Activated CD8-positive, alpha-beta memory T cell treated with anti-CD3 and anti-CD28 coated beads, Interleukin-2, amount 50 U/mL, for 24 hours (primary cell): ENCODE measurements at regions not wholly inside any gene's neighbourhood (a gene's known extent, or its start where the extent isn't known, plus 50 kb on each side); places are given as distances from the start of the nearest gene placed in this dataset.
"Not testable (repeated sequence)": the region's sequence is repeated elsewhere in the genome, so short reads cannot be mapped to it uniquely, and the experiment has no call there.

ENCODE experiments used
- DNase-seq: peaks from one replicate; pipeline ENCODE4 v3.0.0-alpha.2; 2020; ENCODE audit errors: extremely low read depth

- DNase-seq, result no peak
These were observed 131.4 kb upstream of the FRG1 start for GRCh38 chr4:189809241-189809735.

- DNase-seq, result no peak
These were observed 130.8 kb upstream of the FRG1 start for GRCh38 chr4:189809839-189810238.

GRCh38 chr4:189810318-189811181 lies 130.1 kb upstream of the FRG1 start:
- not testable (repeated sequence) for DNase-seq

DNA sequence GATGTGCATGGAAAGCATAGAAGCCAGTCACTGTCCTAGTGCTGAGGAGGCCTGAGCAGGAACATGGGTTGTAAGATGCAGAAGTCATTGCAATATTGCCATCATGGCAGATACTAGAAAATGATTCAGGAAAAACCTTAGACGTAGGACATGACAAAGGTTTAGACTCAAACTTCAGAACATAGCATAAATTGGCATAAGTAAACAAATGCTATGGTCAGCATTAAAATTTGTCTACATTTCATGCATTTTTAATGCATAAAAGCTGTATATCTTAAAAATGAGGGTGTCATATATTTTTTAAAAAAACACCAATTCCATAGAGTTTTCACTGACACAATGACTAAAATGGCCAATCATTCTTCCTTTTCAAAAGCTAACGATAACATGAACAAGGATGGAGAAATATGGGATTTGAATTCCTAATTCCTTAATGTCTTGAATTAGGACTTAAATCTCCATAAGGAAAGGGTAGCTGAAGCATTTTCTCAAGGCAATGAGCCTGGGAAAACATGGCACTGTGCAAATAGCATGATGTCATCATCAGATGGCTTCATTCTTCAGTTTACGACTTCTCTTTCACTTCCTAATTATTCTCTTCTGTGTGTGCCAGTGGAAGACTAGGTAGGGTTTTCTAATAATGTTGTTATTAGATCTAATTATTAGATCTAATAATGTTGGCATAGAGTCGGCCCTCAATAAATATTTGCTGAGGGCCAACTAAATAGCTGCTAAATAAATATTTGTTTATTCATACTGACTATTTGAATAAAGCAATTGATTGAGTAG lies 125.1 kb upstream of the FRG1 start:
- no peak for DNase-seq

DNA sequence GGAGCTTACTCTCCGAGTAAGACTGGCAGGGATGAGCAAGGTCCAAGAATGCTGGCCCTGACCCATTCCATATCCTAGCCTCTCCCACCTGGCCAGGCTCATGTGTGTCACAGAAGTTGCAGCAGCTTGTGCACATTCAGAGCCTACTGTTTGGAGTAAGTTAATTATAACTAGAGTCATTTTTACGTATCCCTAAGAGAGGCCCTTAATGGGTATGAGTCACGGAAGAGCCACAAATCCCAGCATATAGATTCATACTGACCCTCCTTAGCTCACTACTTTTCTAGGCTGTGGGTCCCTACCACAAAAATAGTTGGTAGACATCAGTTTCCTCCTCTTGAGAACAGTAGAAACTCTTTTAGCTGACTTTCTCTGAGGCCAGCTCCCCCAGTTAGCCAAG lies 118.3 kb upstream of the FRG1 start:
- DNase-seq, result no peak

DNA sequence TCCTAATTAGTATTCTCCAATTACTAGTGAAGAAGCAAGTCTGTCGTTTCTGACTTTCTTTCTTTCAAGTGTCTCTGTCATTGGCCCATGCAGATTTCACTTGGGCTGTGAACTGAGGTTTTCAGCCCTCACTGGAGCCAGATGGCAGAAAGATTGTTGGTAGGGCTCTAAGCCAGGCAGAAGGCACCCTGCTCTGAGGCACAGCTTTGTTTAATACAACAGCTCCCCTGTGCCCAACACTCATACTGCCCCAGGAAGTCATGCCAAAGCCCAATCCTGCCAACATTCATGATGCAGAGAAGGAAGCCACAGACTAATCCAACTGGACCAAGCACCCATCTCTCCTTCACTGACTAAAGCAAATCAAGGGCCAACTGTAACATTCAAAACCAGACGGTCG lies 117.1 kb upstream of the FRG1 start:
- no peak for DNase-seq

DNA sequence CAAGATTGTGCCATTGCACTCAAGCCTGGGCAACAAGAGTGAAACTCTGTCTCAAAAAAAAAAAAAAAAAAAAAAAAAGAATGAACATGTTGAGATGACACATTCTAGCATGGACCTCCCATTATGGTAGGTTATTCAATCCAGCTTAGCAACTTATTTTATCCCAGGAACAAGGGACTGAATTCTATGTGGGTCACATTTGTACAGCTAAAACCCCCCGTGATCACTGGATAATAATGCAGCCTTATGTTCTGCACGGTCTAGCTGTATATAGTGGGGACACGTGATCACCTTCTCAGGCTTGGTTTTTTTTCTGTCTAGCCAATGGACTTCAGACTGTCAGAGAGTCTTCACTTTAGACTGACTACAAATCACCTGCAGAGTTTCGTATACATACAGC lies 115.2 kb upstream of the FRG1 start:
- DNase-seq, result no peak

DNA sequence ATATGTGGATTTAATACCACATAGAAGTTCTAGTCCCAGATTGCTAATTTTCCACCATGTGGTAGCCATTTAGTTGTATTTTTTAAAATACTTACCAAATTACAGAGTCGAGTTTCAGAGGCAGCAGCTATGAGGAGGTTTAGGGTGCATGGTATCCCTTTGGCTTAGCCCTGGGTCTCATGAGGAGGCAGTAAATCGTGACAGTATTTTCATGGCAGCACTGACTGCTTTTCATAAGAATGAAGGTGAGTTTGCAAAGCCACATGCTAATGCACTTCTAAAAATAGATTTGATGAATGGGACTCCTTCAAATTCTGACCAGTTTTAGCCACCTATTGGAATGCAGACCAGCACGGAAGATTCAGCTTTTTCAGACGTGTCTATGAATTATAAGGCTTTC lies 114.0 kb upstream of the FRG1 start:
- no peak for DNase-seq

GRCh38 chr4:189828081-189828697 lies 112.5 kb upstream of the FRG1 start:
- no peak for DNase-seq

GRCh38 chr4:189832528-189832927 lies 108.1 kb upstream of the FRG1 start:
- no peak for DNase-seq

- no peak for DNase-seq
These were observed 106.1 kb upstream of the FRG1 start for GRCh38 chr4:189834616-189835015.

GRCh38 chr4:189835505-189835904 lies 105.2 kb upstream of the FRG1 start:
- DNase-seq, result no peak

DNA sequence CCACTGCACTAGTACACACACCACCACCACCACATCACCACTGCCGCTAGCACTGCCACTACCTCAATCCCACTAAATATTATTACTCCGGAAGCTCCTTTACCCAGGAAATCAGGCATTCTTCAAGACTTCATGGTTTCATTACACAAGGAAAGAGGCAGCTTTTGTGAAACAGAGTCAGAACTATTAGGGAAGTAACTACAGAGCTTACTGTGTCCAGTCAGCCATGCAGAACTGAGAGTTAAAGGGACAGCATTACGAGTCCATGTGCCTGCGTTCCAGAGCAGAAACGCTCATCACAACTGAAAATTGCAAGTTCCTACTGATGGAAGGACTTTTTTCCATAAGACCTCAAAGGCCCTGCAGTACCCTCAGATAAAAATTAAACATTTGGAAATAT lies 103.2 kb upstream of the FRG1 start:
- no peak for DNase-seq

- no peak for DNase-seq
These were observed 101.7 kb upstream of the FRG1 start for GRCh38 chr4:189838821-189839497.

DNA sequence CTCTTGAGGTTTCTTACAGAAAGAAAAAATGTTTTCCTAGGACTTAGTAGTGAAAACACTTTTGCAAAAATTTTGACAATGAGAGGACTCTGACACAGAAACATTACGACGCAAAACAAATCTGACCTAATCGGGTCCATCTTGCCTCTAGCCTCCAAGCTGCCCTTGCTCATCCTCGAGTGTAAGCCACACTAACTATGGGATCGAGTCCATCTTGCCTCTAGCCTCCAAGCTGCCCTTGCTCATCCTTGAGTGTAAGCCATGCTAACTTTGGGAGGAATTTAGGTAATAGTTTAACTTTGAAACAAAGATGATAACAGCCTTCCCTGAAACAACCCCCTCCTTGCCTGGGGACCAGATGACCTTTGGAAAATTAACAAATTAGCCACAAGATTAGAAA lies 100.3 kb upstream of the FRG1 start:
- DNase-seq, result no peak

DNA sequence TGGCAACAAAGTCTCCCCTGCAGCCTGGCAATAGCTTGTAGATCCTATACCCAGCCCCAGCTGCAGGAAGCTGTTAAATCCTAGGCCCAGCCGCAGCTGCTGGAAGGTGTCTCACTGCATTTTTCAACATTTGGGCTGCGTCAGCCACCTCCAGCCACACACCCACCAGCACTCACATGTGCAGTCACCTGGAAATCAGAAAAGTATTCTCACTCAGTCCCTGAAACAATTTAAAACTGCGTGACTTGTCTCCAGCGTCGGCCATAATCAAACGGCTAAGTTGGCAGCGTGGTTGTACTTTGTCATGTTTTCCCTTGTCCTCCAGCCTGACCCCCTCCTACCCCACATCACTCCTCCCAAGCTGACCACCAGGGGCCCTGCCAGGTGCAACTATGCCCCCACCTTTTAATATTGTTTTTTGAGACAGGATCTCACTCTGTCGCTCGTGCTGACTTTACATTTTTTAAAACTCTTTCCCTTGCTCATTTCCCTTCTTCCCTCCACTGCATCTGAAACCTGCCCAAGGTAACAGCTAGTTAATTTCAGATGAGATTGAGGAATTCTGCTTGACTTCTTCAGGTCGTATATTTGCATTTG lies 97.2 kb upstream of the FRG1 start:
- no peak for DNase-seq

GRCh38 chr4:189845145-189845846 lies 95.4 kb upstream of the FRG1 start:
- no peak for DNase-seq

DNA sequence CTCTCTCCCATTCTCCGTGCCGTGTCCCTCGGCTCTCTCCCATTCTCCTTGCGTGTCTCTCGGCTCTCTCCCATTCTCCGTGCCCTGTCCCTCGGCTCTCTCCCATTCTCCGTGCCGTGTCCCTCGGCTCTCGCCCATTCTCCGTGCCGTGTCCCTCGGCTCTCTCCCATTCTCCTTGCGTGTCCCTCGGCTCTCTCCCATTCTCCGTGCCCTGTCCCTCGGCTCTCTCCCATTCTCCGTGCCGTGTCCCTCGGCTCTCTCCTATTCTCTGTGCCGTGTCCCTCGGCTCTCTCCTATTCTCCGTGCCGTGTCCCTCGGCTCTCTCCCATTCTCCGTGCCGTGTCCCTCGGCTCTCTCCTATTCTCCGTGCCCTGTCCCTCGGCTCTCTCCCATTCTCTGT lies 94.6 kb upstream of the FRG1 start:
- DNase-seq, result not testable (repeated sequence)

DNA sequence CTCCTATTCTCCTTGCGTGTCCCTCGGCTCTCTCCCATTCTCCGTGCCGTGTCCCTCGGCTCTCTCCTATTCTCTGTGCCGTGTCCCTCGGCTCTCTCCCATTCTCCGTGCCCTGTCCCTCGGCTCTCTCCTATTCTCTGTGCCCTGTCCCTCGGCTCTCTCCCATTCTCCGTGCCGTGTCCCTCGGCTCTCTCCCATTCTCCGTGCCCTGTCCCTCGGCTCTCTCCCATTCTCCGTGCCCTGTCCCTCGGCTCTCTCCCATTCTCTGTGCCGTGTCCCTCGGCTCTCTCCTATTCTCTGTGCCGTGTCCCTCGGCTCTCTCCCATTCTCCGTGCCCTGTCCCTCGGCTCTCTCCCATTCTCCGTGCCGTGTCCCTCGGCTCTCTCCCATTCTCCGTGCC lies 94.1 kb upstream of the FRG1 start:
- not testable (repeated sequence) for DNase-seq

GRCh38 chr4:189848672-189849071 lies 92.0 kb upstream of the FRG1 start:
- DNase-seq, result not testable (repeated sequence)
